Testis (tissue), 2 donors: ENCODE measurements at regions not wholly inside any gene's neighbourhood (a gene's known extent, or its start where the extent isn't known, plus 50 kb on each side); places are given as distances from the start of the nearest gene placed in this dataset.

ENCODE experiments used
- POLR2A ChIP-seq: fragments of 450-650 bp; IDR thresholded peaks from one replicate; pipeline ENCODE4 v1.6.1; 2017; ENCODE audit warnings: antibody characterized with exemption, mild to moderate bottlenecking, moderate library complexity
- TF ChIP-seq, protein P1 (sequence below), 3 experiments: fragments of 450-650 bp in 2 of 3; fragments of 200-600 bp in 1 of 3; sonication (generic) in 1 of 3; IDR thresholded peaks; one replicate each; pipeline ENCODE4 v1.5.1; 2016 to 2019; ENCODE audit warnings: antibody characterized with exemption in 3 of 3, mild to moderate bottlenecking in 2 of 3, moderate library complexity in 1 of 3

DNA sequence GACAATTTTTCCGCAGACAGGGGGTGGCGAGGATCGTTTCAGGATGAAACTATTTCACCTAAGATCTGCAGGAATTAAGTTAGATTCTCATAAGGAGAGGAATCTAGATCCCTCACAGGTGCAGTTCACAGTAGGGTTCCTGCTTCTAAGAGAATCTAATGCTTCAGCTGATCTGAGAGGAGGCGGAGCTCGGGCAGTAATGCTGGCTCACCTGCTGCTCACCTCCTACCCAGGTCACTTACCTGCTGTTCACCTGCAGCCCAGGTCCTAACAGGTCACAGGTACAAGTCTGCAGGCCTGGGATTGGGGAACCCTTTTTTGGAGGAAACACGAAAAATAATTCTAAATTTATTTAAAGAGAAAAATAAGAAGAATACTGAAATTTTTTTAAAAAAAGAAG, 406.8 kb downstream of the MCTP2 start:
- no peak for TF ChIP-seq POLR2A
- TF ChIP-seq, protein P1, sequence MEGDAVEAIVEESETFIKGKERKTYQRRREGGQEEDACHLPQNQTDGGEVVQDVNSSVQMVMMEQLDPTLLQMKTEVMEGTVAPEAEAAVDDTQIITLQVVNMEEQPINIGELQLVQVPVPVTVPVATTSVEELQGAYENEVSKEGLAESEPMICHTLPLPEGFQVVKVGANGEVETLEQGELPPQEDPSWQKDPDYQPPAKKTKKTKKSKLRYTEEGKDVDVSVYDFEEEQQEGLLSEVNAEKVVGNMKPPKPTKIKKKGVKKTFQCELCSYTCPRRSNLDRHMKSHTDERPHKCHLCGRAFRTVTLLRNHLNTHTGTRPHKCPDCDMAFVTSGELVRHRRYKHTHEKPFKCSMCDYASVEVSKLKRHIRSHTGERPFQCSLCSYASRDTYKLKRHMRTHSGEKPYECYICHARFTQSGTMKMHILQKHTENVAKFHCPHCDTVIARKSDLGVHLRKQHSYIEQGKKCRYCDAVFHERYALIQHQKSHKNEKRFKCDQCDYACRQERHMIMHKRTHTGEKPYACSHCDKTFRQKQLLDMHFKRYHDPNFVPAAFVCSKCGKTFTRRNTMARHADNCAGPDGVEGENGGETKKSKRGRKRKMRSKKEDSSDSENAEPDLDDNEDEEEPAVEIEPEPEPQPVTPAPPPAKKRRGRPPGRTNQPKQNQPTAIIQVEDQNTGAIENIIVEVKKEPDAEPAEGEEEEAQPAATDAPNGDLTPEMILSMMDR (IDR thresholded peaks at IDR 0.05), result no peak
